T-helper 1 cell treated with Interleukin-12 subunit alpha and Interleukin-12 subunit beta and Interleukin-4 antibody, amounts not matched to agents 30 ng/mL and 1 ng/mL, for 36 hours (primary cell): ENCODE measurements at regions not wholly inside any gene's neighbourhood (a gene's known extent, or its start where the extent isn't known, plus 50 kb on each side); places are given as distances from the start of the nearest gene placed in this dataset.

ENCODE experiments used
- intact Hi-C: fragments of 100-400 bp; cut with micrococcal nuclease; formaldehyde crosslinking; loops from one replicate; pipeline ENCODE4 v1.15.1; 2024

DNA sequence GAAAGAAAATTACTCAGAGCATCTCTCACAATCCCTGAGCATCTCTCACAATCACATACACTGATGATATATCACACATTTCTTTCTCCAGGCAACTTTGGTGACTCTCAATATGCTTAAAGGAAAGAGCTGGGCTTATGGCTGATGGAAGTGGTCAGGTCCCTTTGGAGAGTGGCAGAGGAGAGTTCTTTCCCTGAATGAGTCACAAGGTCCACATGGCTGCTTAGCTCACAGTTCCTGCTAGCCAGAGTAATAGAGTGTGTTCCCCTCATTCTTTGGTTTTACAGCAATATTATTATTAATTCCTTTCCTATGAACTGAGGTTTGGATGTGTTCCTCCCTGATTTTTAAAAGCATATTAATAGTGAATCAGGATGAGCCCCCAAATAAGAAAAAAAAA, 287.4 kb downstream of the C7orf25 start:
- intact Hi-C loops: no loop called here

DNA sequence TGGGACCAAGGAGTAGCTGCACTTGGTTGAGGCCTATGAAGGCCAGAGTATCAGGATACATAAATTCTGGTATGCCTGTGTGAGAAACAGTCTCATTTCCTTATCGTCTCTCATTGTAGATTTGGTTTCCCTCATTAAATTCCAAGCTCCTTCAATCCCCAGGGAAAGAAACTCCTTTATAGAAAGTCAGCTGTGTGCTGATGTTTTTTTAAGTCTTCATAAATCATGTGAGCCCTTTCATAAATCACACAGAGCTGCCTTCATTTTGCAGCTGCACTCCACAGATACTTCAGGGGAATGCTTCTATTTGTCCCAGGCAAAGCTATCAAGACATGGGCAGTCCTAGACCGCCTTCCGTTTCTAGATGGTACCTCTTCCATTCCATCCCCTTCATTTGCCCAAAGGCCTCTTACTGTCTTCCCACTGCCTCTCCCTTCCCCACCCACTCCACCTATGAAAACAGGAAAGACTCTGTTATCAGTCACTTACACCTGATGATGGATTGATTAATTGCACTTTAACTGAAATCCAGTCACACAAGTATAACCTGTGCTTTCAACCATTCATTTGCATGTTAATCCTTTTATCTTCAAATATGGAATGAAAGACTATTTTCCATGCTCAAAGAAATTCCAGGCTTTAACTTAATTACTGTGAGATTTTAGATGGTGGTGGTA, 290.2 kb downstream of the C7orf25 start:
- intact Hi-C loops: no loop called here

DNA sequence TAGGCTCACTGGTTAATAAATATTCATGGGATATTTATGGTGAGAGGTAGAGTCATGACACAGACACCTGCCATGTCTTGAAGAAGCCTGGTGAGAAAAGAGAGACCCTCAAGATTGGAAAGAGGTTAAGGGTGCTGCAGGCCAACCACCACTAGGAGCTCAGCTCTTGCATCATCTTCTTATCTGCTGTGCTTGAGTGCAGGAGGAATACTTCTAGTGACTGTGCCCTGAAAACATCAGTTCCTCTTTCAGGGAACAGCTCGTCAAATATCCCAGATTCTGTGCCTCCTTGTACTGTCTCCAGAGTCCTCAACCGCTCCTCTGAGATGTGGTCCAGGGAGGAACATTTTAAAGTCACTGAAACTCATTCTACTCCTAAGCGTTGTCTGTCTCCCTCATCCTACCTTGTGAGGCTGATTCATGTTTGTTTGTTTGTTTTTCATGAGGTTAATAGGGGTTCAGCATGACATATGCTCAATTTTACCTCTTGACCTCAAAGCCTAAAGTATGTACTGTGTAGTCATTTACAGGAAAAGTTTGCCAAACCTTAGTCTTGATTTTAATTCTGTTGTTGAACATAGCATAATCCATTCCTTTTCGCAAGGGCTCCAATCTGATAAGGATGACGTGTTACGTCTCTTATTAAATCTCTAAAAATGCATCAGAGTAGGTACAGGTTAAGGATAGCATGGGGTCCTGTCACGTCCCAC, 293.1 kb downstream of the C7orf25 start:
- intact Hi-C loops: no loop called here

DNA sequence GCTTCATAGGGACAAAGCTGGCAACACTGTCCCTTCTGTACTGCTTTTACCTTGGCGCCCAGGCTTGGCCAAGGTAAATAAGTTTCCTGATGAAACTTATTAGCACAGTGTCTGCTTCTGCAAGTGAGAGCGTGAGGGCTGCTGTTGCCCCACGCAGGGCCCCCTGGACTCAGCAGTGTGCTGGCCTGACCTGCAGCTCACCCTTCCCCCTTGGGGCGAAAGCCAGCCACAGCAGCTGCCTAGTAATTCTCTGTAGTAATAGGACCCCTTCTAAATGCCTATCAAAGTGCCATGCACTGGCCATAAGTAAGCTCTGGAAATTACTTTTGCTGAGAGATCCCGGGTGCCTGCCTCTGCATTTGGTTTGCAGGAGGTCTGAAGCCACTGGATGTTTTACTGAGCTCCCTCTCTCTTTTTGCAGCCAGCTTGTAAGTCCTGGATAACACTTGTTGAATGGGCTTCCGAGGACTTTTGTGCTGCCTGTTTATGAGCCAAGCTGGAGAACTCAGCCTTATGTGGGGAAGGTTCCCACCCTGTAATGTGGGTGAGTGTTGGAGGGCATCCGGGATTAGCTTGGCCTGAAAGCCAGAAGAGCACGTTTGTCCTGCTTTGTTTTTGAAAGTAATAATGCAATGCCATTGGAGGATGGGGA, 293.9 kb downstream of the C7orf25 start:
- intact Hi-C loops: no loop called here

DNA sequence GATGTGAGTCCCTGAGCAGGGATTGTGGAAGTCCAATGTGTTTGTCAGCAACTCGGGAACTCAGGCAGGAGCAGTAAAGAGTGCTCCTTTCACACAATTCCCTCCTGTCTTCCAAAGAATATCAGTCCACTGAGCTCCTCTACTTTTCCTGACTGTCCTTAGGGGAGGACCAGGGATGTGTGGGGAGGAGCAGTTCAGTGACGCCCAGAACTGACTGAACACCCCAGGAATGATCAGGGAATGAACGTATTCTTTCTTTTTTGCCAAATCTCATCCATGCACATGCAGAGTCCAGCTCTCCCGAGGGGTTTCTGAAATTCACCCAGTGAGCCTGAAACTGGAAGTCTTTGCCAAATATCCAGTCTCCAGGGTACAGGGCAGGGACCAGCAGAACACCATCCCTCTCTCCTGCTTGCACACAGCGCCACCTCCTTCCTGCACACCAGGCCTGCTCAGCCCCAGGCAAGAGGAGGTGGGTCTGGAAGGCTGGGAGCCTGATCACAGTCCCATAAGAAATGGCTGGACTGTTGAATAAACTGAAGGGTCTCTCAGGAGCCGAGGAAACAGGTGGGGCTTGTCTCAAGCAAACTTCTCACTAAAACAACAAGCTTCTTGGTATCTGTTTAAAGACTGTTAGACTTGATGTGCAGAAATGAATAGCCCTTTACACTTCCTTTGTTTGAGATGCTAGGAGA, 294.7 kb downstream of the C7orf25 start:
- intact Hi-C loops: no loop called here

DNA sequence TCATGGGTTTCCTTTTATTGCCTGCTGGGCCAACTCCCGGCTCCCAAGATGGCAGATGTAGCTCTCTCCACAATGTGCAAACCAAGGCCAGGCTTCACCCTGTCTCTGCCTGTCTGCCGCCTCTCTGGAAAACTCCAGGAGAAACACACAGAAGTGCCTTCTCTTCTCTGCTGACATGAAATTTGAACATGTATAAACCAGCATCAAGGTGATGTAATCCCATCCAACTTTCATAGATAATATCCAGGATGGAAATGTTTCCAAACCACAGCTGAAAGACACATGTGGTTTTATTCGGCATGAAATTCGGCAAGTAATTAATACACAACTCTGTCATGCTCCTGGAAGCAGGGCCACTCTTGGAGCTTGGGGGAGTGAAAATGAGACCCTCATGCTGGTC, 297.2 kb downstream of the C7orf25 start:
- intact Hi-C loops: no loop called here

DNA sequence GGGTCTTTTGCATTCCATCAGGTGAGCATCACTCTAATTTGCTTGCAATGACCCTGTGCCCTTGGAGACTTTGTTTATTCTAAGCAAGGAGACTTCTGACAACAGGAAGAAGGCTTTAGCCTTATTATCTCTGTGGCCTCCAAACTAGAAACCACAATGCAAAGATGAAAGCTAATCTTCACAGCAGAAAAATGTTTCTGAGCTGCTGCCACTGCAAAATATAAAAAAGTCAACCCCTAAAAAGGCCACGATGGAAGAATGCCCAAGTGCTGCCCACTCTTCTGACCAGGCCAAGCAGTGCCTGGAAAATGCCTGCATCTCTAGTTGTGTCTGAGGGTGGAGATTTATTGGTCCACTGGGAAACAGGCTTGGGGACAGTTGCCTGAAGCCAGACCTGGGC, 299.9 kb downstream of the C7orf25 start:
- intact Hi-C loops: no loop called here

DNA sequence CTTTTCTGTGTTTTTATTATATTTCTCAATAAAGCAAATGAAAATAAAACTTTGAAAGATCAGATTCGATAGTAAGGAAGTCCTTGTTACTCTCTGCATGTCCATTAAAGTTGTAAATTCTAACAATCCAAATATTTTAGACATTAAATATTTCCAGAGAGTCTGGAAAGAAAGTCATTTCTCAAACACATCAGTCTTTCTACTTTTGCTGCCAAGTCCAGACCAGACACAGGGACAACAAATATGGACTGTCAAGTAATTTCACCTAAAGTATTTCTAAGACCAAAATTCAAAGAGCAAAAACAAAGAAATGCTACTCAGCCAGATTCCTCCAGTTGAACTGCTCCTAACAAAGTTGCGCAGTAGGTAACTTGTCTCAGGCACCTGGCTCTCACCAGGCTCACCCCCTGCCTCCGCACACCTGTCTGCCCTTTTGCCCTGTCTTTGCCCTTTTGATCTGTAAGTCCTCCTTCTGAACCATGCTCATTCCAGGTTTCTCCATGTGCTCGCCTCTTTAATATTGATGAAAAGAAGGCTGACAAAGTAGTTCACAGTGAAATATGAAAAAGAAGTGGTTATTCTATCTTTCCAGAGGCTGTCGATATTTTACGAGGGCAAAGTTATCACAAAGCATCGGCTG, 300.5 kb downstream of the C7orf25 start:
- intact Hi-C loops: no loop called here

DNA sequence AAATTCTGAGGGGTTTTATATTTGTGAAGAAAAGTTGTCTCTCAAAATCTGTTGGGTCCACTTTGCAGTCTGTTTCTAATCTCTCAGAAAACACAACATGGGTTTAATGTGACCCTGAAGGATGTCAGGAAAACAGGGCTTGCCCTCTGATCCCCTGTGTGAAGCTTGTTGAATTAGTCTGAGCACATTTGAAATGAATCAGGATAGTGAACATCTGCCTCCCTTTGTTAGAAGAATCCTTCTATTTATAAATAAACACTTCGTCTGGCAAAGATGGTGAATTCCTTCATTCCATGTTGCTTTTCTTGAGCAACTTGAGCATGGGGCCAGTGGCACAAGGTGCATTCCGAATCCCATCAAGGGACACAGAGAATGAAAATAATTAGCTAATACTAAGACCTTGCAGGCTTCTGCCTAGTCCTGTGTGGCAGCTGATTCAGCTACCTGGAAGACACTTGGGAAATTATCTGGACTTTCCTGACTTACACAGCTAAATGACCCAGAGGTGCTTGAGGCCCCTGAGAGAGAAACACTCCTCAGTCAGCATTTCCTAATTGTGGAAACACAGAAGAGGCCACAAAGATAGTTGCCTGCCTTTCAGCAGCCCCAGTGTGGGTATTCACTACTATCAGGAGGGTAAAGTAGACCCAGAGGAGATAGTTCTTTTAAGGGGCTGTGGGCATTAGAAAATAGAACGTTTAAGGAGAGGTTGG, 305.5 kb downstream of the C7orf25 start:
- intact Hi-C loops: no loop called here

DNA sequence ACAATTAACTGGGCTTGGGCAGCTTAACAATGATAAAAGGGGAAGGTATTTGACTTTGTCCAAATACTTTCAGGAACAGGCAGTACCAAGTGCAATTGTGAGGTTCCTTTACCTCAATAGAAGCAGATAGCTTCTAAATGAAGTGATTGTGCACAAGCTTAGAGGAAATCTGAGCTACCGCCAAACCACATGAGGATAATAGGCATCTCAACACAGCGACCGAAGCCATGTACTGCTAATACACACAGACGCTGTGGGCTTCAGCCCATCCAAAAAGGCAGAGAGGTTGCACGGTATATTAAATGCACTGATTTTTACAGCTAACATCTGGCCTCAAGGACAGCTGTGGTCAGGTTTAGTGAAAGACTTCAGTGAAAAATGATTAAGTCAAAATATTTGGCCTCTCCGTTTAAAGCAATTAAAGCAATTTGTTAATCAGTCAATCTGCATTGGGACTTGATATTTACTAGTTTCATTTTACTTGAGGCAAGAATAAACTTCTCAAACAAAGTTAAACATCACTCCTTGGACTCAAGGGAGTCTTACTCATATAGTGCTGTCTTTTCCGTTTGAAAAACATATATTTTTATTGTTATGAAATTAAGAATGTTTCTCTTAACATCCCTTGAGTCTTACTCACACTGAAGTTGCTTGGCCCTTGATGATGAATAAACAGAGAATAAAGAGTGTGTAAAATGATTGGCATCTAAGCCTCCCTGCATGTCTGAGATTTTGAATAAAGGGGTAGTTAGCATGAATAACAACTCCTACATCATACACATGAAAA, 306.3 kb downstream of the C7orf25 start:
- intact Hi-C loops: no loop called here

DNA sequence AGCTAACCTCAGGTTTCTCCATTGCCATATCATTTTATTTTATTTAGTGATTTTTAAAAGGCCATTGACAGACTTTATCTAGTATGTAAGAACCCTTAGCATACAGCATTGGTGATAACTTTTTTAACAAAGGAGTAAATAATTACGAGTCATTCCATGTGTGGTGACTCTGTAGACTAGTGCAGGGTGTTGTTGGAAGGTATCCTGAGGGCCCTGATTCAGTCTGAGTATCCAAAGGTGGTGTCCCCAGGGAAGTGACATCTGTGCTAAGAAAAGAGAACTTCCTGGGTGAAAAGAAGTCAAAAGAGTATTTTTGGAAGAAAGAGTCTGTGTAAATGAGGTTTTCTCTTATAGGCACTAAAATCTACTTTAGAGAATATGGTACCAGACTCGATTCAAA, 308.4 kb downstream of the C7orf25 start:
- intact Hi-C loops: no loop called here

DNA sequence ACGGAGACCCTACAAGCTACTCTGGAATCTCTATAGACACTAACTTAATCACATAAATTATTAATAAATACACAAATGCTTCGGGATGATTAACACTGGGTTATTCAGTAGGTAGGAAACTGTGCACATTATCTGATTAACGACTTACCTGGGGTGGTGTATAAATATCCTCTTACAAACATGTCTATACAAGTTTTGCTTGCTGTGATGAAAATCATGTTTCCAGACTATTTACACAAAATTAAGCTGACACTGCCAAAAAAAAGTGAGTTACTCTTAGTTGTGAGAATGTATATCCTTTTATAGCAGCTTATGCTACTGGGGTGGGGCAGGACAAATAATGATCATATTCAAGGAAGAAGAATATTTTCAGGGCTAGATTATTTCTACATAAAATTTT, 314.6 kb downstream of the C7orf25 start:
- intact Hi-C loops: no loop called here

DNA sequence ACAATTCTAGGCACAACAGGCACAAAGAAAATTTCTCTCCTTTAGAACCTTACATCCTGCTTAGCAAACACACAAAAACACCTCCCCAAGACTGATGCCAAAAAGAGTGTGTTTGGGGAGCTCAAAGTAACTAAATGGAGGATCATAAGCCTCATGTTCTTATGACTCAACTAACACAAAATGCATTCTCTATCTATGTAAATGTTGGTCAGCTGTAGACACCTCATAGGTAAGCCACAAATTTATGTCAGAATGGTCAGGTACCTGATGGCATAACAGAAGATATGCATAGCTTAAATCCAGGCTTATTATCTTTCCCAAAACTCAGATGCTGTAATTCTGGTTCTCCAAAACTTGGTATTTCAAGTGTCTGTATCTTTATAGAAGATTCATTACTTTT, 315.1 kb downstream of the C7orf25 start:
- intact Hi-C loops: no loop called here

DNA sequence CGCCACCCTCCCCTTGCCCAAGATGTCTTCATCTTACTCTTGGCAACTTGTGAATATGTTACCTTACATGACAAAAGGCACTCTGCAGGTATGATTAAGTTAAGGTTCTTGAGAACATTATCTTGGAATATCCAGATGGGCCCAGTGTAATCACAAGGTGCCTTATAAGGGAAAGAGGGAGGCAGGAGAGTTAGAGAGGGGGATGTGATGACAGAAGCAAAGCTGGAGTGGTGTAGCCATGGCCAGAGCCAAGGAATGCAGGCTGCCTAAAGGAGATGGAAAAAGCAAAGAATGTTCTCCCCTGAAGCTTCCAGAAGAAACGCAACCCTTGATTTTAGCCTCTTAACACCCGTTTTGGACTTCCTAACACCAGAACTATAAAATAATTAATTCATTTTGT, 318.0 kb downstream of the C7orf25 start:
- intact Hi-C loops: no loop called here

DNA sequence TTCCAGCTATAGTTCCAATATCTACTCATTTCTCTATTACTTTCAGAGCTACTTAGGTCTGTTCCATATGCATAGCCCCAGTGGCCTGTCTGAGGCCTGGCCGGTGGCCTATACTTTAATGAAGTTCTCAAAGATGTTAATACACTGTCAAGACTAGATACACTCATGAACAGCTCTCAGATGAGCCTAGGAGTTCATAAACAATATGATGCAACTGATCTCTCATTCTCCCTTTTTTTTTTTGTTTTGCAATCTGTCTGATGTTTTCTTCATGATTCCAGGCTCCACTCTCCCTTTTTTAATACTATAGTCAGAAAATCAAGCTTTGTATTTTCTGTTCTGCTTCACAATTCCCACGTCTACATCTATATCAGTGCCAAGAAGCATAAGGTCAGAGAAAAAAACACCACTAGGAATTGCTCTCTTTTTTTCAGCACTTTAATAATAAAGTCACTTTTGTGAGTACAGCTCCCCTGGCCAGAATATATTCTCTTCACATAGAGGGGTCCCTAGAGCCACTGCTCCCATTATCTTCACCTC, 321.0 kb downstream of the C7orf25 start:
- intact Hi-C loops: no loop called here

DNA sequence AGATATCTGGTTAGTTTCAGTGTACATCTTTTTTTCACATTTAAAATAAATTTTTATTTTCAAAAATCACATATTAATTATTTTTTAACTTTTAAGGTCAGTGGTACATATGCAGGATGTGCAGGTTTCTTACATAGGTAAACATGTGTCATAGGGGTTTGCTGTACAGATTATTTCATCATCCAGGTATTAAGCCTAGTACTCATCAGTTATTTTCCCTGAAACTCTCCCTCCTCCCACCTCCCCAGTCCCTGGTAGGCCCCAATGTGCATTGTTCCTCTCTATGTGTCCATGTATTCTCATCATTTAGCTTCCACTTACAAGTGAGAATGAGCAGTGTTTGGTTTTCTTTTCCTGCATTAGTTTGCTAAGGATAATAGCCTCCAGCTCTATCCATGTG, 323.0 kb downstream of the C7orf25 start:
- intact Hi-C loops: no loop called here

DNA sequence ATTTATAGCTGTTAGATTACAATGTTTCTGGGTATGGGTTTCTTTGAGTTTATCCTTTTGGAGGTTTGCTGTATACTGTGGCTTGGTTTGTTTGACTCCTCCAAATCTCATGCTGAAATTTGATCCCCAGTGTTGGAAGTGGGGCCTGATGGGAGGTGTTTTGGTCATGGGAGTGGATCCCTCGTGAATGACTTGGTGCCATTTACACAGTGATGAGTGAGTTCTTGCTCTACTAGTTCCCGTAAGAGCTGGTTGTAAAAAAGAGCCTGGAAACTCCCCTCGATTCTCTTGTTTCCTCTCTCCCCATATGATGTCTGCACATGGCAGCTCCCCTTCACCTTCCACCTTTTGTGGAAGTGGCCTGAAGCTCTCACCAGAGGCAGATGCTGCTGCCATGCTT, 324.1 kb downstream of the C7orf25 start:
- intact Hi-C loops: no loop called here

DNA sequence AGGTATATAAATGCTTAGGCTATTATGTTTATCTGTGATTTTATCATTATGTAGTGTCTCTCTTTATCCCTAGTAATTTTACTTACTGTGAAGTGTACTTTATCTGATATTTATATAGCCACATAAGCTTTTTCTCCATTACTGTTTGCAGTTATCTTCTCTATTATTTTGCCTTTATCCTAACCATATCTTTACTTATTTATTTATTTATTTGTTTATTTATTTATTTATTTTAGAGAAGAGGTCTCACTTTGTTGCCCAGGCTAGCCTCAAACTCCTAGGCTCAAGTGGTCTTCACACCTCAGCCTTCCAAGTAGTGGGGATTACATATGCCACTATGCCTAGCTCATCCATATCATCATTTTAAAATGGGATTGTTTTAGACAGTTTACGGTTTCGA, 331.8 kb downstream of the C7orf25 start:
- intact Hi-C loops: no loop called here

DNA sequence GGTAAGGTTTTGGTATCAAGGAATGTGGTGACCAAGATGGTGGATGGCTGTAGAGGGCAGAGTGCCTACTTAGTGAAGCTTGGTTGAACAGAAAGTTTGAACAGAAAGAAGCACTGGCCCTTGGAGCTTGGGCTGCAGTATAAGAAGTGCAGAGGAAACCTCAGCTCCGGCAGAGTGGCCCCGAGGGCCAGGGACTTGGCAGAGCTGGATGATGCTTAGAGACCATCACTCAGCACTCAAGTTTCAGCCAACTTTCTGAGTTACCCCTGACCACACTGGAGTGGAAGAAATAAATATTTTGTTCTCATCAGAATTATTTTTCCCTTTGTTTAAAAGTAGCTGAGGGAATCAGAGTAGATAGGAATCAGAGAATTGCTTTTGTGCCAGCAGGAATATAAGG, 336.7 kb downstream of the C7orf25 start:
- intact Hi-C loops: no loop called here

DNA sequence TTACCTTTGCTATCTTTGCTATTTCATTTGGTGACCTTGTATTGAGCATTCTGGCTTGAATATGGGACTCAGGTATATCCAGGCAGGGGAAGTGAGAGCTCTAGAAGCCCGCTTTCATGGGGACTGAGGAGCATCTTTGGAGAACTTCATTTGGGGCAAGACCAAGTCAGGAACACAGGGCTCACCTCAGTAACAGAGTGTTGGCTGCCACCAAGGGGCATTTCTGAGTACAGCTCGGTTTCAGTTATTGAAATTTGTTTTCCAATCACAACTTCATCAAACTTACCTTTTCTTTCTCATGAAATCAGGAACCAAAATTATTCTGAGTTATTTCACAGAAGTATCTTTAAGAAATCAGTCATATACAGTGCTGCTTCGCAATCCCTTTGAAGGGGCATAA, 337.2 kb downstream of the C7orf25 start:
- intact Hi-C loops: no loop called here
